IPS-18a (cell line): ENCODE measurements at regions not wholly inside any gene's neighbourhood (a gene's known extent, or its start where the extent isn't known, plus 50 kb on each side); places are given as distances from the start of the nearest gene placed in this dataset.
"Not testable (repeated sequence)": the region's sequence is repeated elsewhere in the genome, so short reads cannot be mapped to it uniquely, and the experiment has no call there.

Experiments
- H3K27ac ChIP-seq: one replicate; pipeline ENCODE4 v1.5.1; 2013; ENCODE audit warnings: low read length
- H3K27me3 ChIP-seq: one replicate; pipeline ENCODE4 v1.6.1; 2013; ENCODE audit warnings: mild to moderate bottlenecking, low read length; ENCODE audit not compliant: control insufficient read depth, insufficient read depth
- H3K36me3 ChIP-seq: one replicate; pipeline ENCODE4 v1.6.1; 2013; ENCODE audit warnings: low read depth, low read length; ENCODE audit not compliant: control insufficient read depth
- H3K4me1 ChIP-seq: one replicate; pipeline ENCODE4 v1.6.1; 2013; ENCODE audit warnings: low read depth, low read length; ENCODE audit not compliant: control insufficient read depth
- H3K4me3 ChIP-seq: one replicate; pipeline ENCODE4 v1.5.1; 2013; ENCODE audit warnings: low read length
- H3K9ac ChIP-seq: one replicate; pipeline ENCODE4 v1.6.1; 2013; ENCODE audit warnings: mild to moderate bottlenecking, low read length, moderate library complexity
- H3K9me3 ChIP-seq: one replicate; pipeline ENCODE4 v1.6.1; 2013; ENCODE audit warnings: low read depth, low read length; ENCODE audit not compliant: control insufficient read depth

GRCh38 chr10:65235846-65236245, 1690.0 kb upstream of the LRRTM3 start:
- H3K4me3 ChIP-seq, result no peak overlapping the region
- peaks cover 11% of the 10 kb centered on the region for H3K4me1 ChIP-seq
- no peak overlapping the region for H3K27ac ChIP-seq
- H3K36me3 ChIP-seq, result no peaks in the 10 kb centered on the region
- no peaks in the 10 kb centered on the region for H3K9me3 ChIP-seq
- H3K9ac ChIP-seq, result no peak overlapping the region
- H3K27me3 ChIP-seq, result no peaks in the 10 kb centered on the region

DNA sequence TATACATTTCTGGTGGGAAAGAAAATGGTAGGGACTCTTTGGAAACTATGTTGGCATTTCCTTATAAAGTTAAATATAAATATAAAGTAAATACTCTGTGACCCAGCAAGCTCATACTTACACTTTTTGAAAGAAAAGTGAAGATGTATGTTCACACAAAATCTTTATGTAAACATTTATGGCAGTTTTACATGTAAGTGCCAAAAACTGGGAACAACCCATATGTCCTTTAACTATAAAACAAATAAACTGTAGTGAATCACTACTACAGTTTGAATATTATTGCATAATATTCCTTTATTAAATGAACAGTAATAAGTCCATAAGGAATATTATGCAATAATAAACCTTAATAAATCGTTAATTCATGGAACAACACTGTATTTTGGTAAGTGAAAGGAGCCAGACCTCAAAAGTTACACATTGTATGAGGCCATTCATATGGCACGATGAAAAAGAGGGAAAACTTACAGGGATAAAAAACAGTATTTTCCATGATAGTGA, 1660.3 kb upstream of the LRRTM3 start:
- no peak overlapping the region for H3K4me3 ChIP-seq
- H3K4me1 ChIP-seq, result no peaks in the 10 kb centered on the region
- H3K27ac ChIP-seq, result no peak overlapping the region
- no peaks in the 10 kb centered on the region for H3K36me3 ChIP-seq
- H3K9me3 ChIP-seq, result no peaks in the 10 kb centered on the region
- no peak overlapping the region for H3K9ac ChIP-seq
- H3K27me3 ChIP-seq, result no peaks in the 10 kb centered on the region

DNA sequence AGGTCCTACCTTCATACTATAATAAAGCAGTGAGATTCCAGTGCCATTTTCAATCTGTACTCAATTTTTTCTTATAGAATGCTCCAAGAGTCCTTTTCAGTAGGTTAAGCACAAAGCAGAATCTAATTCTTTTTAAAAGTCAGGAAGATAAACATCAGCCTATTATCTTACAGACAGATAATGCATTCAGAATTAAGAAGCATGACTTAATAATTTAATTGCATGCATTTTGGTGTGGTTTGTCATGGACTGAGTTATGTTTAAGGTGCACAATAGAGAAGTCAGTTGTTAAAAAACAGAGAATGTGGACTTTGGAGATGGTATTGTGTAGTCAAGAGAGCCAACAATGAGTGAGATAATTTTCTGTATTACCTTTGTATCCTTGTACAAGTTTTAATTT, 1656.3 kb upstream of the LRRTM3 start:
- peaks cover 15% of the 10 kb centered on the region for H3K27me3 ChIP-seq
- H3K4me1 ChIP-seq, result peaks cover 19% of the 10 kb centered on the region
- not testable (repeated sequence) for H3K27ac ChIP-seq, H3K4me3 ChIP-seq, H3K9me3 ChIP-seq, H3K9ac ChIP-seq, H3K36me3 ChIP-seq

- peaks cover 15% of the 10 kb centered on the region for H3K27me3 ChIP-seq
- no peak overlapping the region for H3K4me3 ChIP-seq
These were observed 1654.9 kb upstream of the LRRTM3 start for GRCh38 chr10:65270969-65271368.

DNA sequence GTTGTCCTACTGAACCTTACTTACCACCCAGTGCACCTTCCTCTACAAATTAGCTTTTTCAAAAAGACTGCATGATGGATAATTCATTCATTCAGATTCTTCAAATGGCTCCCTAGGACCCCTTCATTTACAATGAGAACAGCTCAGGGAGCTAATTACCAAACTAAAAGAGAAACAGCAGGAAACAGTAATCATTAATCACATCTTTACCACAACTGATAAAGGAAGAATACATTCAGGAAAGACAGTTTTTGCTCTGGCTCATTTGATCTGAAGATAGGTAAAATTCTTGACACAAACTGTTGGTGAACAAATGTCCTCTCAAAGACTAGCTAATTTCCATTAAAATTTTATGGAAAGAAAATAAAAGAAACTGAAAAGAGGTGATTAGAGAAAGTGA, 1652.7 kb upstream of the LRRTM3 start:
- Histone ChIP-seq H3K4me3 (no peak overlapping the region), H3K27ac (no peak overlapping the region), H3K4me1 (peaks cover 19% of the 10 kb centered on the region), H3K9me3 (no peaks in the 10 kb centered on the region), H3K27me3 (peaks cover 15% of the 10 kb centered on the region), H3K36me3 (no peaks in the 10 kb centered on the region), H3K9ac (no peak overlapping the region)

More at GRCh38 chr10:65270969-65271368, 1654.9 kb upstream of the LRRTM3 start:
- H3K36me3 ChIP-seq, result no peaks in the 10 kb centered on the region
- H3K27ac ChIP-seq, result no peak overlapping the region
- peaks cover 19% of the 10 kb centered on the region for H3K4me1 ChIP-seq
- H3K9me3 ChIP-seq, result no peaks in the 10 kb centered on the region
- H3K9ac ChIP-seq, result no peak overlapping the region

- no peak overlapping the region for H3K4me3 ChIP-seq
- peaks cover 3% of the 10 kb centered on the region for H3K9me3 ChIP-seq
- H3K36me3 ChIP-seq, result no peaks in the 10 kb centered on the region
- no peak overlapping the region for H3K9ac ChIP-seq
- H3K4me1 ChIP-seq, result peaks cover 19% of the 10 kb centered on the region
- H3K27me3 ChIP-seq, result peaks cover 15% of the 10 kb centered on the region
- no peak overlapping the region for H3K27ac ChIP-seq
These were observed 1650.5 kb upstream of the LRRTM3 start for GRCh38 chr10:65275296-65275695.

GRCh38 chr10:65284495-65285041, 1641.3 kb upstream of the LRRTM3 start:
- Histone ChIP-seq H3K36me3 (no peaks in the 10 kb centered on the region), H3K9me3 (no peaks in the 10 kb centered on the region), H3K27me3 (no peaks in the 10 kb centered on the region), H3K4me3 (no peak overlapping the region), H3K4me1 (peaks cover 6% of the 10 kb centered on the region), H3K27ac (no peak overlapping the region), H3K9ac (no peak overlapping the region)

DNA sequence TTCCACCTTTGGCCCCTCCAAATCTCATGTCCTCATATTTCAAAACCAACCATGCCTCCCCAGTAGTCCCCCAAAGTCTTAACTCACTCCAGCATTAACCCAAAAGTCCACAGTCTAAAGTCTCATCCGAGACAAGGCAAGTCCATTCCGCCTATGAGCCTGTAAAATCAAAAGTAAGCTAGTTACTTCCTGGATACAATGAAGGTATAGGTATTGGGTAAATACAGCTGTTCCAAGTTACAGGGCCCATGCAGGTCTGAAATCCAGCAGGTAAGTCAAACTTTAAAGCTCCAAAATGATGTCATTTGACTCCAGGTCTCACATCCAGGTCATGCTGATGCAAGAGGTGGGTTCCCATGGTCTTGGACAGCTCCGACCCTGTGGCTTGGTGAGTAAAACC, 1640.1 kb upstream of the LRRTM3 start:
- H3K9me3 ChIP-seq, H3K4me1 ChIP-seq, H3K4me3 ChIP-seq, H3K36me3 ChIP-seq, H3K27ac ChIP-seq, H3K27me3 ChIP-seq, H3K9ac ChIP-seq: not testable (repeated sequence)

DNA sequence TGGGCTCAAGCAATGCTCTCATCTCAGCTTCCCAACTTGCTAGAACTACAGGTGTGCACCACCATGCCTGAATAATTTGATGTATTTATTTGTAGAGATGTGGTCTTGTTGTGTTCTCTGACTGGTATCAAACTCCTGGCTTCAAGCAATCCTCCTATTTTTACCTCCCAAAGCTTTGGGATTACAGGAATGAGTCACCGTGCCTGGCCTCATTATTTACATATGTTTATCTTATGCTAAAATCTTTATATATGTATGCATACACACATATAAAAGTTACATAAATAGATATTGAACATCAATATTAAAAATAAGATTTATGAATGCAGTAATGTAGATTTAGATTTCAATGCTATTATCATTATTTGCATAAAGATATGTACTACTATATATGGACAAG, 1634.5 kb upstream of the LRRTM3 start:
- no peaks in the 10 kb centered on the region for H3K27me3 ChIP-seq
- no peak overlapping the region for H3K27ac ChIP-seq

GRCh38 chr10:65292551-65292950, 1633.3 kb upstream of the LRRTM3 start:
- Histone ChIP-seq H3K36me3 (no peaks in the 10 kb centered on the region), H3K4me1 (peaks cover 5% of the 10 kb centered on the region), H3K27me3 (no peaks in the 10 kb centered on the region), H3K4me3 (no peak overlapping the region), H3K9ac (no peak overlapping the region), H3K9me3 (no peaks in the 10 kb centered on the region), H3K27ac (no peak overlapping the region)

More for the DNA sequence above, 1634.5 kb upstream of the LRRTM3 start:
- Histone ChIP-seq H3K36me3 (no peaks in the 10 kb centered on the region), H3K4me3 (no peak overlapping the region), H3K4me1 (peaks cover 5% of the 10 kb centered on the region), H3K9me3 (no peaks in the 10 kb centered on the region), H3K9ac (no peak overlapping the region)

GRCh38 chr10:65294329-65294728, 1631.5 kb upstream of the LRRTM3 start:
- Histone ChIP-seq H3K27me3 (no peaks in the 10 kb centered on the region), H3K36me3 (no peaks in the 10 kb centered on the region), H3K27ac (no peak overlapping the region), H3K4me3 (no peak overlapping the region), H3K9me3 (no peaks in the 10 kb centered on the region), H3K9ac (no peak overlapping the region), H3K4me1 (peaks cover 5% of the 10 kb centered on the region)

DNA sequence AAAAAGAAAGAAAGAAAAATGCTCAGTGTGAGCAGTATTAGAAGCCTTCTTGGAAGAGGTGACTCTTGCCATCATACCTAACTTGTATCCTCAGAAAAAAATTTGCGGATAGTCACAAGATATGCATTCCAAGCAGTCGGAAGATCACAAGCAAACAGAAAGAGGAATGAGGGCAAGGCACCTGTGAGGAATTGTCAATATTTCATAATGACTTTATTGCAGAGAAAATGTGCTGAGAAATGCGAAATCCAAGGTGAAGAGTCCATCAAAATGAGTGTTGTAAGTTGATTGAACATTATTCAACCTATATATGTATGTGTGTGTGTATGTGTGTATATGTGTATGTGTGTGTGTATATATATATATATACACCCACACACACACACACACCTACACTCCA, 1624.7 kb upstream of the LRRTM3 start:
- H3K27me3 ChIP-seq, result no peaks in the 10 kb centered on the region
- no peak overlapping the region for H3K27ac ChIP-seq
- no peak overlapping the region for H3K9ac ChIP-seq
- no peaks in the 10 kb centered on the region for H3K9me3 ChIP-seq
- no peaks in the 10 kb centered on the region for H3K36me3 ChIP-seq
- no peak overlapping the region for H3K4me3 ChIP-seq
- no peaks in the 10 kb centered on the region for H3K4me1 ChIP-seq
